ENCODE measurements at regions not wholly inside any gene's neighbourhood (a gene's known extent, or its start where the extent isn't known, plus 50 kb on each side); places are given as distances from the start of the nearest gene placed in this dataset.

DNA sequence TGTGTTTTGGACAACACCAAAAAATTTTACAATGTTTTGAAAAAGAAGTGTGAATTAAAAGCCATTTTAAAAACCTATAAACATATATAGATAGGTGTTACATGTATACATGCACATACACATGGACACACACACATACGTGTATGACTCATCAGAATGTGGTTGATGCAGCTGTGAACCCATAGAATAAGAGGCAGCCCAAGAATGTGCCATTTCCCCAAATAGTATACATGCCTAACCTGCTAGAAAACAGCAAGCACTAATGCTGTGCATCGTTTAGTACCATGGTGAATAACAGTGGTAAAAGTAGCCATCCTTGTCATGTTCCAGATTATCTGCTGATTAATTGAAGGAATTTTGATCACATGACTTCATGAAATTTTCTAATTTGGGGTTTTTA is 149.0 kb downstream of the DSEL start:
- no peaks in the 10 kb centered on the region for H3K36me3 Mint-ChIP-seq (ENCODE audit: insufficient read depth in 2 of 2)
- H3K27ac Mint-ChIP-seq = no peak overlapping the region
- no peaks in the 10 kb centered on the region for H3K27me3 Mint-ChIP-seq (ENCODE audit: low read depth)
- no peaks in the 10 kb centered on the region for H3K9me3 Mint-ChIP-seq
- ATAC-seq (replicated peaks in 1 of 2) = no peak
- no peak for DNase-seq
- no peak overlapping the region for H3K4me3 Mint-ChIP-seq
- H3K4me1 Mint-ChIP-seq (ENCODE audit: low read depth) = no peaks in the 10 kb centered on the region

DNA sequence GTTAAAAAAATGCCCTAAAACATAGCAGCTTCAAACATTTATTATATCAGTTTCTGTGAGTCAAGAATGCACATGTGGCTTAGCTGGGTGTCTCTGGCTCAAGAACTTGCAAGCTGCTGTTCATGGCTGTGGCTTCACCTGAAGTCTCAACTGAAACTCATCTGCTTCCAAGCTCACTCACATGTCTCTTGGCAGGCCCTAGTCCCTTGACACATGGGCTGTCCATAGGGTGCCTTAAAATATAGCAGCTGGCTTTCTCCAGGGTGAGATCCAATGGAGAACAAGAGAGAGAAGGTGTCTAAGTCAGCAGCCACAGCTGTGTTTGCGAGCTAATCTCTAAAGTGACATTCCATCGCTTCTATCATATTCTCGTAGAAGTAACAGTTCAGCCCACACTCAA is 152.8 kb downstream of the DSEL start:
- no peak overlapping the region for H3K27ac Mint-ChIP-seq
- no peaks in the 10 kb centered on the region for H3K9me3 Mint-ChIP-seq
- DNase-seq = no peak
- no peak for ATAC-seq (replicated peaks in 1 of 2)
- no peaks in the 10 kb centered on the region for H3K36me3 Mint-ChIP-seq (ENCODE audit: insufficient read depth in 2 of 2)
- H3K4me1 Mint-ChIP-seq (ENCODE audit: low read depth) = peaks cover 11% of the 10 kb centered on the region
- no peak overlapping the region for H3K4me3 Mint-ChIP-seq
- no peaks in the 10 kb centered on the region for H3K27me3 Mint-ChIP-seq (ENCODE audit: low read depth)

DNA sequence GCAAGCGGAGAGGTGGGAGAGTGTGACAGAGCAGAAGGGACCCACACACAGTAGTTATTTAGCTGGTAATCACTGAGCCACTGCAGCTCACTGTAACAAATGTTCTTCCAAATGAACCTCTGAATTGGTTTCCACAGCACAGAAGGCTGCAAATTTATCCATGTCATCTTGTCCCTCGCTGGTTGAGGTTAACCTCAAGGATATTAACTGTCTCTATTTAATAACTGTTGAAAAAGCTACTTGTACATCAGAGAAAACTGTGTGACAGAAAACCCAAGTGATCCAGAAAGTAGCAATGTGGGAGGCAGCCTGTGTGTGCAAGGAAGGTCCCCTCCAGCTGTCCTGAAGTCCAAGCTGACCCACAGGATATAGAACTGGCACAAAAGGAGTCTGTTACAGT is 153.6 kb downstream of the DSEL start:
- no peaks in the 10 kb centered on the region for H3K36me3 Mint-ChIP-seq (ENCODE audit: insufficient read depth in 2 of 2)
- H3K27me3 Mint-ChIP-seq (ENCODE audit: low read depth) = peaks cover under 1% of the 10 kb centered on the region
- ATAC-seq (replicated peaks in 1 of 2) (no peak), DNase-seq (no peak)
- no peak overlapping the region for H3K4me3 Mint-ChIP-seq
- H3K9me3 Mint-ChIP-seq = no peaks in the 10 kb centered on the region
- no peak overlapping the region for H3K27ac Mint-ChIP-seq
- H3K4me1 Mint-ChIP-seq (ENCODE audit: low read depth) = peaks cover 11% of the 10 kb centered on the region

DNA sequence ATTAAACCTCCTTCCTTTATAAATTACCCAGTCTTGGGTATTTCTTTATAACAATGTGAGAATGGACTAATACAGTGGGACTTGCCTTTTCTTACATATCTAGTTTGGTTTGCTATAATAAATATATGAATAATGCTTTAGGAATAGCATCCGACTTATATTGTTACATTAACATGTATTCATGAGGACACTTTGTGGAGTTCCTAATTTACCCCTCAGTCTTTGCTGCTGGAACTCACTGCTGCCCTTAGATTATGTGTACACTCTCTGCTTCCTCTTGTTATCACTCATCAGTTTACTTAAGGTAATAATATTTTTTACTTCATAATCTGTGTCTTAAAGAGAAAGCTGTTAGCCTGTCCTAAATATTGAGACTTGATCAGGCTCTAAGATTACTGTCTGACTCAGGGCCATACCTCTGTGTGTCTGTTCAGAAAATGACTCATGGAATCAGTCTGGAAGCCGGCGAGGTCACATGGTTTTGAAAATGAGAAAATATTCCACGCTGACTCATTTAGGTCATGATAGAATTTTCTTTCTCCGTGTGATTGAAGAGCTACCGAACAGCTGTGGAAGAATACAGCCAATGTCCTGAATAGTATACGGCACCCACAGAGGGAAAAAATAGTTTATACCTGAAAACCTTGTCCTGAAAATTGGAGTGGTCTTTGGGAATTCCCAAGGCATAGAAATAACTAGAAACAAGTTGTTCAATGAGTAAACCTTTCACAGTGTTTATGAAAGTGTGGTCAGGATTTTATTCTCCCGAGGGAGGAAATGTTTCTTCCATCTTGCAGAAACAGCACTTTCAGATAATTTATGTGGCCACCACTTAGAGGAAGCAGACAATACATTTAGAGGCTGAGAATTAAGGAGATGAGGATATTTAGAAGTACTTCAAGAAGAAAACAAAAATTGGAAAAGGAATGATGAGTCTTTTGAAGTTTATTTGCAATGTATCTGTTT is 156.4 kb downstream of the DSEL start:
- peak; percentile 36 to 37 for DNase-seq
- Mint-ChIP-seq H3K4me3 (peak overlapping the region; percentile 20 to 70), H3K27me3 (ENCODE audit: low read depth) (peaks cover 14% of the 10 kb centered on the region), H3K27ac (peak overlapping the region; percentile 34), H3K4me1 (ENCODE audit: low read depth) (peaks cover 11% of the 10 kb centered on the region), H3K36me3 (ENCODE audit: insufficient read depth in 2 of 2) (peaks cover 2 to 3% of the 10 kb centered on the region in 2 donors), H3K9me3 (peaks cover 2% of the 10 kb centered on the region in 2 donors)
- peak; percentile 96 to 98 for ATAC-seq (replicated peaks in 1 of 2)

DNA sequence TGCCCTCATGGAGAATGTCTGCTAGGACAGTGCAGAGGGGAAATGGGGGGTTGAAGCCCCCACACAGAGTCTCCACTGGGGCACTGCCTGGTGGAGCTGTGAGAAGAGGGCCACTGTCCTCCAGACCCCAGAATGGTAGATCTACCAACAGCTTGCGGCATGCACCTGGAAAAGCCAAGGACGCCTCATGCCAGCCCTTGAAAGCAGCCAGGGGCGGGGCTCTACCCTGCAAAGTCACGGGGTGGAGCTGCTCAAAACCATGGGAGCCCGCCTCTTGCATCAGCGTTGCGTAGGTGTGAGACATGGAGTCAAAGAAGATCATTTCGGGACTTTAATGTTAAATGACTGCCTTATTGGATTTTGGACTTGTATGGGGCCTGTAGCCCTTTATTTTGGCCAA is 157.6 kb downstream of the DSEL start:
- H3K27ac Mint-ChIP-seq = no peak overlapping the region
- ATAC-seq (replicated peaks in 1 of 2) (no peak), DNase-seq (no peak)
- H3K27me3 Mint-ChIP-seq (ENCODE audit: low read depth) = peaks cover 14% of the 10 kb centered on the region
- no peak overlapping the region for H3K4me3 Mint-ChIP-seq
- peaks cover 2 to 3% of the 10 kb centered on the region in 2 donors for H3K36me3 Mint-ChIP-seq (ENCODE audit: insufficient read depth in 2 of 2)
- H3K9me3 Mint-ChIP-seq = peaks cover 2% of the 10 kb centered on the region in 2 donors
- peaks cover 11% of the 10 kb centered on the region for H3K4me1 Mint-ChIP-seq (ENCODE audit: low read depth)

DNA sequence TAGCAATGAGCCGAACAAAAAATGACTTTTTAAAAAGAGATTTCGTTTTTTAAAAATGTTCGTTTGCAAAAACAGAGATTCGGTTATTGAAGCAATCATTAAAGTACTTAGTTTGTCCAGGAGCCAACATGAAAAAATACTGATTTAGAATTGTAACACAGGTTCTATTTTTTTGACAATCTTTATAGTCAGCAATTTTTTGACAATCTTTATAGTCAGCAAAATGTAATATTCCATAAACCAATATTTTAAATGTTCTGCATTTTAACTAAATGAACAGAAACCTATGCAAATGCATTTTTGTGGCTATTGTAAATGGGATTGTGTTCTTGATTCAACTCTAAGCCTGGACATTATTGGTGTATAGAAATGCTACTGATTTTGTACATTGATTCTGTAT is 161.8 kb downstream of the DSEL start:
- Mint-ChIP-seq H3K27me3 (ENCODE audit: low read depth) (peaks cover 14% of the 10 kb centered on the region), H3K27ac (no peak overlapping the region), H3K9me3 (peaks cover 2% of the 10 kb centered on the region in 2 donors), H3K4me3 (no peak overlapping the region), H3K4me1 (ENCODE audit: low read depth) (no peaks in the 10 kb centered on the region), H3K36me3 (ENCODE audit: insufficient read depth in 2 of 2) (peaks cover 2 to 3% of the 10 kb centered on the region in 2 donors)
- no peak for ATAC-seq (replicated peaks in 1 of 2)
- DNase-seq = no peak

DNA sequence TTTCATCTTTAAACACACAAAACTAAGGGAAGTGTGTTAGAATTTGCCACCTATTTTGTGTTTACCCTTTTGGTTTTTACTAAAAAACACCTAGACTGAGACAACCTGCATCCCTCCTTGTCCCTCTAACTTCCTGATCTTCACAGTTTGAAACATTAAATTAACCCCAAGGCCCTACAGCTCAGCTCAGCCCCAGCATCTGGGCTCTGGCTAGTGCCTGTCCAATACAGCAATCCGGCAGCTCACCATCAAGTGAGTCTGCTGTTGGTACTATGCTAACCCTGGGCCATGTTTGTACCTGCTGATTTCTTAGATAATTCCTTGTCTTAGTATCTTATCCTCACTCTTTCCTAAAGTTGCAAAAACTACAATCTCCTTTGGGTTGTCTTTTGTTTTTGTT is 162.4 kb downstream of the DSEL start:
- ATAC-seq (replicated peaks in 1 of 2) (no peak), DNase-seq (no peak)
- Mint-ChIP-seq H3K9me3 (peaks cover 2% of the 10 kb centered on the region in 2 donors), H3K36me3 (ENCODE audit: insufficient read depth in 2 of 2) (peaks cover 2 to 3% of the 10 kb centered on the region in 2 donors), H3K4me1 (ENCODE audit: low read depth) (no peaks in the 10 kb centered on the region), H3K27ac (no peak overlapping the region), H3K27me3 (ENCODE audit: low read depth) (peaks cover 14% of the 10 kb centered on the region), H3K4me3 (no peak overlapping the region)

DNA sequence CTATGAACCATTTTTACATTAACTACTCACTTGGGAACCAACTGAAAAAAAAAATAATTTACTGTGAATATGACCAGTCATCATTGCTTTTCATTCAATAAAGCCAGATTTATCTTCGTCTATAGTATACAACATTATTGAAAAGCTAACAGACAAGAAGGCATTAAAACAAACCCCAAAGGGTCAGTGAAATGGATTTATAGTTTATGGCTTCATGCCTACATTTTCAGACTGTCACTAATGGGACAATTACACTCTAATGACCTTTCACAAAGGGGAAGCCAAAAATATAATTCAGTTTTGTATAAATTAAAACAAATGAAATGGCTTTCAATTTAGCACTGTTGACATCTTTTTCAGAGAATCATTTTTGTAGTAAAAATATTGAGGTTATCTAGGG is 169.1 kb downstream of the DSEL start:
- Mint-ChIP-seq H3K4me1 (ENCODE audit: low read depth) (no peaks in the 10 kb centered on the region), H3K27ac (no peak overlapping the region), H3K36me3 (ENCODE audit: insufficient read depth in 2 of 2) (no peaks in the 10 kb centered on the region), H3K4me3 (no peak overlapping the region), H3K27me3 (ENCODE audit: low read depth) (no peaks in the 10 kb centered on the region), H3K9me3 (no peaks in the 10 kb centered on the region)
- ATAC-seq (replicated peaks in 1 of 2) = no peak
- DNase-seq = no peak

DNA sequence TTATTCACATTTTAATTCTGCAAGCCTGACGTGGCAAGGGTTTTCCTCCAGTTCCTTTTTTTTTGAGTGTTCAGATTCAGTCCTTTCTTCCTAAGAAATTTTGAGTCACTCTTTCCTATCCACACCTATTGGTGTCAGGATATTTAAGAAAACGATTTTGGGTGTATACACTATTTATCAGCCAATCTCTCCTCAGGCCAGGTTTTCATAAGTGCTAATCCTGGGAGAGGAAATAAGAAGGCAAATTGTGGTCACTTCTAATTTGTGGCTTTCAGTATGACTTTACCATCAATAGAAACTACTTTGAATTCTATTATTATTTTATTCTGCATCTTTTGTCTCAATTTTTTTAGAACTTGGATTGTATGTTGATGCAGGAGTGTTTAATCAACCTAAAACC is 174.4 kb downstream of the DSEL start:
- no peaks in the 10 kb centered on the region for H3K4me1 Mint-ChIP-seq (ENCODE audit: low read depth)
- H3K9me3 Mint-ChIP-seq = peaks cover 0 to 2% of the 10 kb centered on the region in 2 donors
- no peaks in the 10 kb centered on the region for H3K27me3 Mint-ChIP-seq (ENCODE audit: low read depth)
- ATAC-seq (replicated peaks in 1 of 2) (no peak), DNase-seq (no peak)
- no peak overlapping the region for H3K27ac Mint-ChIP-seq
- no peak overlapping the region for H3K4me3 Mint-ChIP-seq
- peaks cover 0 to 2% of the 10 kb centered on the region in 2 donors for H3K36me3 Mint-ChIP-seq (ENCODE audit: insufficient read depth in 2 of 2)

DNA sequence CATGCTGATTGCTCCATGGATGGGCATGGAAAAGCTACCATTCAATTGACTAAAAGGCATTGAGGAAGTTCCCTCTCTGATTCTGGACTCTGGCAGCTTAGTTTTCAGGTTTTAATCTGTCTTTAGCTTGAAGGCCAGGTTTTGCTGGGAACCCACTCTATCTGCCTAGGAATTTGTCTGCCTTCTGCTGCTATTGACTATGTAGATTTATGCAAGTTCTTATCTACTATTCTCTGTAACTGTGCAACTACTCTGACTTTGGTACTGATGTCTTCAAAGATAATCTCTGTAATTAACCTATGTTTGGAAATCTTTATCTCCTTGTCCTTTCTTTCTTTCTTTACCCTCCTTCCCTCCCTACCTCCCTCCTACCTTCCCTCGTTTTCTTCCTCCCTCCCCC is 178.8 kb downstream of the DSEL start:
- DNase-seq (no peak), ATAC-seq (replicated peaks in 1 of 2) (no peak)
- Mint-ChIP-seq H3K27ac (no peak overlapping the region), H3K4me1 (ENCODE audit: low read depth) (no peaks in the 10 kb centered on the region), H3K4me3 (no peak overlapping the region), H3K36me3 (ENCODE audit: insufficient read depth in 2 of 2) (peaks cover 0 to 2% of the 10 kb centered on the region in 2 donors), H3K9me3 (peaks cover 0 to 2% of the 10 kb centered on the region in 2 donors), H3K27me3 (ENCODE audit: low read depth) (no peaks in the 10 kb centered on the region)

DNA sequence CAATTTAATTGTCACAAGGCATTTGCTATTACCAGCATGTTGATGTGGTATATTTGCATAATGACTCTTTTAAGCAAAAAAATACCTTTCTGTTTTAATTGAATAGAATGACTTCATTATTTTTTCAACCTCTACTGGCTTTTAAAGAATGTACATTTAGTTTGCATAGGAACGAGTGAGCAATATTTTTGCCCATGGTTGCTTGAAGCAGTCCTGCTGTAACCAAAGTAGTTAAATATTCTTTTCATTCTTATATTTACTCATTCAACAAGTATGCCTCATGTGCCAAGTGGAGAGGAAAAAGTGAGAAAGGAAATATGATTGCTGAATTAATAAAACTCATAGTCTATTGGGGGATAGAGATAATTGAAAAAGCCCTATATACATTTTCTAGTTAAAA is 184.7 kb downstream of the DSEL start:
- no peaks in the 10 kb centered on the region for H3K4me1 Mint-ChIP-seq (ENCODE audit: low read depth)

DNA sequence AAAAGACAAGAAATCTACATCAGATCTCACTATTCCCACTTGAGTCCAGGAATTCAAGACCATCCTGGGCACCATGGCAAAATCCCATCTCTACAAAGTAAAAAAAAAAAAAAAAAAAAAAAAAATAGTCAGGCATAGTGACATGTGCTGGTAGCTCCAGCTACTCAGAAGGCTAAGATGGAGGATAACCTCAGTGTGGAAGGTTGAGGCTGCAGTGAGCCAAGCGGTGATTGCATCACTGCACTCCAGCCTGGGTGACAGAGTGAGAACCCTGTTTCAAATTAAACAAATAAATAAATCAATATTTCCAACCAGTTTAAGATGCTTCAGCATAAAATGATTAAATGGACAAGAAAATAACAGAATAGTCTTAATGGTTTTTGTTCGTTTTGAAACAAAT is 197.4 kb downstream of the DSEL start:
- Mint-ChIP-seq H3K4me1 (ENCODE audit: low read depth) (no peaks in the 10 kb centered on the region), H3K9me3 (peaks cover 5 to 6% of the 10 kb centered on the region in 2 donors), H3K27ac (no peak overlapping the region), H3K27me3 (ENCODE audit: low read depth) (no peaks in the 10 kb centered on the region), H3K36me3 (ENCODE audit: insufficient read depth in 2 of 2) (no peaks in the 10 kb centered on the region), H3K4me3 (no peak overlapping the region)
- DNase-seq (no peak), ATAC-seq (replicated peaks in 1 of 2) (no peak)

More for the DNA sequence above, 184.7 kb downstream of the DSEL start:
- DNase-seq = no peak
- Mint-ChIP-seq H3K27me3 (ENCODE audit: low read depth) (no peaks in the 10 kb centered on the region), H3K36me3 (ENCODE audit: insufficient read depth in 2 of 2) (no peaks in the 10 kb centered on the region), H3K4me3 (no peak overlapping the region), H3K9me3 (no peaks in the 10 kb centered on the region), H3K27ac (no peak overlapping the region)
- ATAC-seq (replicated peaks in 1 of 2) = no peak

DNA sequence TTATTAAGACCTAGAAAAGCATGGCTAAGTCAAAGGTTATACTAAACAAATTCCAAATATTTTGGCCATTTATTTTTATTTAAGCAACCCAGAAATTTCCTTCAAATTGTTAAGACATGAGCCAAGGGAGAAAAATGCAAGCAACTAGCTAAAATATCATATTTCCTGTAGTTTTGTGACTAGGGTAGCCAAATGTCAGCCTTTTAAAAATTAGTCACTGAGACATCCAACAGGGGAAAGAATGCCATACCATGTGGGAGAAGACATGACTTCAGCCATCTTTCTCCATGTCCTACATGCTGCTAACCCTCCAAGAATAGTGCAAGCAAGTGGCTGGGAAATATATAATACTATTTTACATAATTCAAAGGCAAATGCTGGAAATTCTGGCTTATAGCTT is 197.9 kb downstream of the DSEL start:
- H3K27me3 Mint-ChIP-seq (ENCODE audit: low read depth) = no peaks in the 10 kb centered on the region
- H3K9me3 Mint-ChIP-seq = peaks cover 5 to 6% of the 10 kb centered on the region in 2 donors
- ATAC-seq (replicated peaks in 1 of 2) = no peak
- no peaks in the 10 kb centered on the region for H3K36me3 Mint-ChIP-seq (ENCODE audit: insufficient read depth in 2 of 2)
- no peak overlapping the region for H3K27ac Mint-ChIP-seq
- no peak for DNase-seq
- no peaks in the 10 kb centered on the region for H3K4me1 Mint-ChIP-seq (ENCODE audit: low read depth)
- no peak overlapping the region for H3K4me3 Mint-ChIP-seq

DNA sequence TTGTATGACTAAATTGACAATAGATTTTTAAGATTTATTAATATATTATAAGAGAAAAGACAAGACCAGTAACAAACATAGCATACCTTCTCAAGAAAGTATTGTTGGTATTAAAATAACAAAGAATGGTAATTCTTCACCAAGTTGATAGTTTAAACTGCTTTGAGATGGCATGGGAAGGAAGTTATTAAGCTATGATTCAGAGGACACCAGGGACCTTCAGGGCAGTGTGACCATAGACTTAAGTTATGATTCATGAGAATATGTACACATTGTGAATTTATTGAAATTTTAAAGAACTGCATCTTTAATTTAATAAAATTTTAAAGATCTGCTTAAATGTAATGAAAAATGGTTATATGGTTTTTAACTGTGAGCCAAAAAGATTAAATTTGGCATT is 205.7 kb downstream of the DSEL start:
- ATAC-seq (replicated peaks in 1 of 2) (no peak), DNase-seq (no peak)
- H3K4me3 Mint-ChIP-seq = no peak overlapping the region
- no peaks in the 10 kb centered on the region for H3K36me3 Mint-ChIP-seq (ENCODE audit: insufficient read depth in 2 of 2)
- H3K9me3 Mint-ChIP-seq = no peaks in the 10 kb centered on the region
- H3K27me3 Mint-ChIP-seq (ENCODE audit: low read depth) = no peaks in the 10 kb centered on the region
- no peaks in the 10 kb centered on the region for H3K4me1 Mint-ChIP-seq (ENCODE audit: low read depth)
- no peak overlapping the region for H3K27ac Mint-ChIP-seq
